ENCODE measurements at regions not wholly inside any gene's neighbourhood (a gene's known extent, or its start where the extent isn't known, plus 50 kb on each side); places are given as distances from the start of the nearest gene placed in this dataset.

DNA sequence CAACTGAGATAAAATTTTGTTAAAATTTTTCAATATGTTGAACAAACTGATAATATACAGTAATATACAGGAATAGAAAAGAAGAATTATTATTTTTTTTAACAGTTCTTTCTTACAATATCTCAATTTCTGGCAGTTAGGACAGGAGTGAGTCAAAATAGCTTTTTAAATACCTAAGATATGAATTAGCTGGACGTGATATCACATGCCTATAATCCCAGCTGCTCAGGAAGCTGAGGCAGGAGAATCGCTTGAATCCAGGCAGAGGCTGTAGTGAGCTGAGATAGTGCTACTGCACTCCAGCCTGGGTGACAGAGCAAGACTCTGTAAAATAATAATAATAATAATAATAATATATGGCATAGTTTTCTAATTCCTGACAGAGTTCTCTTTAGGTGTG lies 1039.3 kb downstream of the STPG2 start:
- Mint-ChIP-seq H3K36me3 (ENCODE audit: low read depth, unreplicated experiment) (no peaks in the 10 kb centered on the region), H3K27me3 (ENCODE audit: low read depth, unreplicated experiment) (no peaks in the 10 kb centered on the region), H3K4me1 (ENCODE audit: low read depth, unreplicated experiment) (no peaks in the 10 kb centered on the region), H3K27ac (ENCODE audit: unreplicated experiment) (no peak overlapping the region), H3K9me3 (ENCODE audit: unreplicated experiment) (no peaks in the 10 kb centered on the region), H3K4me3 (ENCODE audit: unreplicated experiment) (no peak overlapping the region)
- H3K9ac ChIP-seq (ENCODE audit: low read length): no peak overlapping the region
- H3K4me3 ChIP-seq (ENCODE audit: insufficient read depth, low read depth, low read length): no peak overlapping the region
- no peaks in the 10 kb centered on the region for H3K79me2 ChIP-seq (ENCODE audit: insufficient read depth, low read length)
- H3K4me1 ChIP-seq (ENCODE audit: insufficient read depth, low read length): no peaks in the 10 kb centered on the region
- no peaks in the 10 kb centered on the region for H3K9me3 ChIP-seq (ENCODE audit: insufficient read depth, low read depth, low read length)
- H3K36me3 ChIP-seq (ENCODE audit: insufficient read depth, low read length): no peaks in the 10 kb centered on the region
- H2AFZ ChIP-seq (ENCODE audit: low read depth, low read length): no peak overlapping the region
- no peak for DNase-seq (ENCODE audit: low read depth)
- no peak for FAIRE-seq
- no peak overlapping the region for H3K4me2 ChIP-seq (ENCODE audit: low read length)
- TF ChIP-seq CTCF (IDR thresholded peaks at IDR 0.05; ENCODE audit: insufficient read depth, low read depth, low read length): no peak
- no peak for TF ChIP-seq EZH2 (IDR thresholded peaks at IDR 0.05; ENCODE audit: insufficient read depth, low read length)
- no peak overlapping the region for H3K27ac ChIP-seq (ENCODE audit: low read depth, low read length)
- H4K20me1 ChIP-seq (ENCODE audit: insufficient read depth, low read length): no peaks in the 10 kb centered on the region
- no peaks in the 10 kb centered on the region for H3K27me3 ChIP-seq (ENCODE audit: insufficient read depth, low read length)

DNA sequence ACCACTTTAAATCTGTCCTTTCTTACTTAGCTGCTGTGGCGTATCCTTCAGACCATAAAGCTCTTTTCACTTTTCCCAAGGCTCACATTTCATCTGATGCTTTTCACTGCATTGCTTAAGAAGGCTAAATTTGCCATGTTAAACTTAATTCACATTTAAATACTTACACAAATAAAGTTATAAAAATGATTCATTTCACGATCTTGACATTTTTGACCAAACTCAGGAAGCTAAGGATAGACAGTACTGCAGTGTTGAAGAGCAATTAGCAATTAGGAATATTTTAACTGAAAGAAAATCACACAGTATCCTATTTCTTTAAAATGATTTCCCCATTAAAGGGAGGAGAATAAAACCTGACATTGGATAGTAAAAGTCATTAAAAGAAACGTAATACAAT lies 1038.6 kb downstream of the STPG2 start:
- TF ChIP-seq CTCF (IDR thresholded peaks at IDR 0.05; ENCODE audit: insufficient read depth, low read depth, low read length): no peak
- no peak for DNase-seq (ENCODE audit: low read depth)
- no peaks in the 10 kb centered on the region for H3K4me1 Mint-ChIP-seq (ENCODE audit: low read depth, unreplicated experiment)
- Histone ChIP-seq H3K4me3 (ENCODE audit: insufficient read depth, low read depth, low read length) (no peak overlapping the region), H3K36me3 (ENCODE audit: insufficient read depth, low read length) (no peaks in the 10 kb centered on the region), H3K9me3 (ENCODE audit: insufficient read depth, low read depth, low read length) (no peaks in the 10 kb centered on the region), H3K4me1 (ENCODE audit: insufficient read depth, low read length) (no peaks in the 10 kb centered on the region), H3K4me2 (ENCODE audit: low read length) (no peak overlapping the region), H4K20me1 (ENCODE audit: insufficient read depth, low read length) (no peaks in the 10 kb centered on the region), H3K79me2 (ENCODE audit: insufficient read depth, low read length) (no peaks in the 10 kb centered on the region), H3K27me3 (ENCODE audit: insufficient read depth, low read length) (no peaks in the 10 kb centered on the region), H2AFZ (ENCODE audit: low read depth, low read length) (no peak overlapping the region), H3K27ac (ENCODE audit: low read depth, low read length) (no peak overlapping the region), H3K9ac (ENCODE audit: low read length) (no peak overlapping the region)
- no peak overlapping the region for H3K4me3 Mint-ChIP-seq (ENCODE audit: unreplicated experiment)
- H3K36me3 Mint-ChIP-seq (ENCODE audit: low read depth, unreplicated experiment): no peaks in the 10 kb centered on the region
- no peak for FAIRE-seq
- H3K9me3 Mint-ChIP-seq (ENCODE audit: unreplicated experiment): no peaks in the 10 kb centered on the region
- H3K27ac Mint-ChIP-seq (ENCODE audit: unreplicated experiment): no peak overlapping the region
- H3K27me3 Mint-ChIP-seq (ENCODE audit: low read depth, unreplicated experiment): no peaks in the 10 kb centered on the region

- no peaks in the 10 kb centered on the region for H3K36me3 Mint-ChIP-seq (ENCODE audit: low read depth, unreplicated experiment)
- H2AFZ ChIP-seq (ENCODE audit: low read depth, low read length): no peak overlapping the region
- no peak overlapping the region for H3K4me2 ChIP-seq (ENCODE audit: low read length)
- H3K9me3 Mint-ChIP-seq (ENCODE audit: unreplicated experiment): no peaks in the 10 kb centered on the region
- no peak for TF ChIP-seq EZH2 (IDR thresholded peaks at IDR 0.05; ENCODE audit: insufficient read depth, low read length)
- no peak for TF ChIP-seq CTCF (IDR thresholded peaks at IDR 0.05; ENCODE audit: insufficient read depth, low read depth, low read length)
- no peak overlapping the region for H3K4me3 Mint-ChIP-seq (ENCODE audit: unreplicated experiment)
- H3K4me3 ChIP-seq (ENCODE audit: insufficient read depth, low read depth, low read length): no peak overlapping the region
- H3K27ac Mint-ChIP-seq (ENCODE audit: unreplicated experiment): no peak overlapping the region
- DNase-seq (ENCODE audit: low read depth) (no peak), FAIRE-seq (no peak)
- no peaks in the 10 kb centered on the region for H3K9me3 ChIP-seq (ENCODE audit: insufficient read depth, low read depth, low read length)
- H3K4me1 Mint-ChIP-seq (ENCODE audit: low read depth, unreplicated experiment): no peaks in the 10 kb centered on the region
- no peak overlapping the region for H3K9ac ChIP-seq (ENCODE audit: low read length)
- H3K36me3 ChIP-seq (ENCODE audit: insufficient read depth, low read length): no peaks in the 10 kb centered on the region
- H3K79me2 ChIP-seq (ENCODE audit: insufficient read depth, low read length): no peaks in the 10 kb centered on the region
- H3K27ac ChIP-seq (ENCODE audit: low read depth, low read length): no peak overlapping the region
- no peaks in the 10 kb centered on the region for H3K27me3 Mint-ChIP-seq (ENCODE audit: low read depth, unreplicated experiment)
- H4K20me1 ChIP-seq (ENCODE audit: insufficient read depth, low read length): no peaks in the 10 kb centered on the region
- H3K4me1 ChIP-seq (ENCODE audit: insufficient read depth, low read length): no peaks in the 10 kb centered on the region
- H3K27me3 ChIP-seq (ENCODE audit: insufficient read depth, low read length): no peaks in the 10 kb centered on the region
Measured at GRCh38 chr4:97105347-97106099, 1037.8 kb downstream of the STPG2 start.
